Panc1 (cell line): ENCODE measurements at regions not wholly inside any gene's neighbourhood (a gene's known extent, or its start where the extent isn't known, plus 50 kb on each side); places are given as distances from the start of the nearest gene placed in this dataset.

ENCODE experiments used
- ATAC-seq: fragments of 200-7000 bp; cut with Tn5 transposase; 2 replicates; pipeline ENCODE4 v1.9.1; 2020; ENCODE audit warnings: mild to moderate bottlenecking, moderate library complexity
- BruUV-seq: library from RNA; stranded (reverse); fragments of 400-500 nt; replicated peaks from 2 replicates; lab custom pipeline; 2021; lab: Mats Ljungman, UMichigan
- CTCF ChIA-PET: fragments of 300-600 bp; sonication (Branson Sonifier 250); formaldehyde crosslinking; loops from one replicate; lab custom pipeline; 2022; ENCODE audit warnings: antibody characterized with exemption; lab: Charles Lee
- POLR2A ChIA-PET: fragments of 300-600 bp; sonication (Branson Sonifier 250); formaldehyde crosslinking; loops from one replicate; lab custom pipeline; 2022; ENCODE audit warnings: antibody characterized with exemption; lab: Charles Lee
- DNase-seq: peaks from one replicate; pipeline ENCODE4 v3.0.0-alpha.2; 2010; ENCODE audit warnings: low read depth, low spot score
- H3K27ac ChIP-seq: 2 replicates; pipeline ENCODE4 v1.5.1; 2011; ENCODE audit warnings: mild to moderate bottlenecking, low read length, inconsistent platforms
- H3K27me3 ChIP-seq: fragments of 200-500 bp; sonication (Bioruptor generic); 2 replicates; pipeline ENCODE4 v1.6.0; 2014; ENCODE audit warnings: low read length, inconsistent platforms; ENCODE audit not compliant: control insufficient read depth, insufficient read depth
- H3K36me3 ChIP-seq: fragments of 200-500 bp; sonication (Bioruptor generic); 2 replicates; pipeline ENCODE4 v1.5.1; 2014; ENCODE audit warnings: inconsistent platforms, mild to moderate bottlenecking, low read length, moderate library complexity; ENCODE audit not compliant: control insufficient read depth, insufficient read depth
- H3K4me1 ChIP-seq: 2 replicates; pipeline ENCODE4 v1.5.1; 2011; ENCODE audit warnings: inconsistent platforms, mild to moderate bottlenecking, low read length, moderate library complexity; ENCODE audit not compliant: control insufficient read depth, insufficient read depth
- H3K4me3 ChIP-seq, 2 experiments: 2 replicates each; pipeline ENCODE4 v1.5.1; 2011 to 2012; ENCODE audit warnings: low read depth in 2 of 2, low read length in 2 of 2, mild to moderate bottlenecking in 2 of 2, inconsistent platforms in 1 of 2, moderate library complexity in 1 of 2
- H3K9me3 ChIP-seq: fragments of 200-500 bp; sonication (Bioruptor generic); 2 replicates; pipeline ENCODE4 v1.5.1; 2014; ENCODE audit warnings: low read depth, mild to moderate bottlenecking, inconsistent platforms, low read length, moderate library complexity; ENCODE audit not compliant: control insufficient read depth, insufficient read depth
- POLR2AphosphoS5 ChIP-seq: IDR thresholded peaks from 2 replicates; pipeline ENCODE4 v1.6.1; 2012; ENCODE audit warnings: mild to moderate bottlenecking, low read depth, low read length, moderate library complexity
- REST ChIP-seq, 2 experiments: IDR thresholded peaks; 2 replicates each; pipeline ENCODE4 v1.6.1; 2011 to 2012; ENCODE audit warnings: low read depth in 2 of 2, control low read depth in 1 of 2, low read length in 1 of 2, mild to moderate bottlenecking in 1 of 2, moderate library complexity in 1 of 2; ENCODE audit not compliant: insufficient read depth in 1 of 2
- SIN3A ChIP-seq: IDR thresholded peaks from 2 replicates; pipeline ENCODE4 v1.6.1; 2012; ENCODE audit warnings: low read depth, mild to moderate bottlenecking, low read length, moderate library complexity, borderline replicate concordance; ENCODE audit not compliant: insufficient read depth
- TCF7L2 ChIP-seq: IDR thresholded peaks from 2 replicates; pipeline ENCODE4 v1.6.1; 2011; ENCODE audit warnings: mild to moderate bottlenecking, low read depth, low read length, inconsistent platforms
- in situ Hi-C: cut with HindIII; loops from 2 replicates; pipeline ENCODE4 v1.10.0; 2016; ENCODE audit warnings: low sequenced_read_pairs, low pct_unique_long_range_greater_than_20kb
- intact Hi-C: fragments of 100-400 bp; cut with micrococcal nuclease; formaldehyde crosslinking; loops from one replicate; pipeline ENCODE4 v1.10.0; 2022; ENCODE audit not compliant: unreplicated experiment
- TF ChIP-seq, protein P1 (sequence below): fragments of 450-650 bp; IDR thresholded peaks from 2 replicates; pipeline ENCODE4 v1.5.1; 2017; ENCODE audit warnings: mild to moderate bottlenecking

DNA sequence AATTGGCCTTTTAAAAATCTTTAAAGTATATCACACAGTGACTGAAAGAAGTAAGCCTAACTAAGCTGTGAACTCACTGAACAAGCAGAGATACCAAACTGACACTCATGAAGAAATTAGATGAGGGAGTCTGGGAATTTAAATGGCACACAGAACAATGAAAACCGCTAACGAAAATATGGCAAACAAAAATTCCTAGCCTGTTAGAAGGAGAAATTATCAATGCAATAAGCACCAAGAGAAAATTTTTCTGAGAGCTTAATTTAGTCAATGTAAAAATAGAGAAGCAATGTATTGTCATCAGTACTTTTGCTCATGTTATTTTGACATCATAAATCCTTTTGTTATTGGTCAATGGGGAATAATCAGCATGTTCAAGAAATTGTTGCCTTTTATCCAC, 291.1 kb upstream of the PDZRN3 start:
- ChIA-PET POLR2A (no interaction called here), CTCF (no interaction called here)
- no peaks in the 10 kb centered on the region for H3K4me1 ChIP-seq
- H3K27ac ChIP-seq: no peak overlapping the region
- H3K36me3 ChIP-seq: no peaks in the 10 kb centered on the region
- no TSS peak for BruUV-seq
- no peaks in the 10 kb centered on the region for H3K9me3 ChIP-seq
- DNase-seq (no peak), ATAC-seq (no peak)
- in situ Hi-C loops: no loop called here
- intact Hi-C loops: no loop called here
- H3K27me3 ChIP-seq: no peaks in the 10 kb centered on the region
- TF ChIP-seq REST (IDR thresholded peaks at IDR 0.05; ENCODE audit: insufficient read depth in 1 of 2, low read depth in 2 of 2, low read length in 1 of 2) (no peak), SIN3A (no peak), TCF7L2 (no peak), POLR2AphosphoS5 (no peak)
- TF ChIP-seq, protein P1, sequence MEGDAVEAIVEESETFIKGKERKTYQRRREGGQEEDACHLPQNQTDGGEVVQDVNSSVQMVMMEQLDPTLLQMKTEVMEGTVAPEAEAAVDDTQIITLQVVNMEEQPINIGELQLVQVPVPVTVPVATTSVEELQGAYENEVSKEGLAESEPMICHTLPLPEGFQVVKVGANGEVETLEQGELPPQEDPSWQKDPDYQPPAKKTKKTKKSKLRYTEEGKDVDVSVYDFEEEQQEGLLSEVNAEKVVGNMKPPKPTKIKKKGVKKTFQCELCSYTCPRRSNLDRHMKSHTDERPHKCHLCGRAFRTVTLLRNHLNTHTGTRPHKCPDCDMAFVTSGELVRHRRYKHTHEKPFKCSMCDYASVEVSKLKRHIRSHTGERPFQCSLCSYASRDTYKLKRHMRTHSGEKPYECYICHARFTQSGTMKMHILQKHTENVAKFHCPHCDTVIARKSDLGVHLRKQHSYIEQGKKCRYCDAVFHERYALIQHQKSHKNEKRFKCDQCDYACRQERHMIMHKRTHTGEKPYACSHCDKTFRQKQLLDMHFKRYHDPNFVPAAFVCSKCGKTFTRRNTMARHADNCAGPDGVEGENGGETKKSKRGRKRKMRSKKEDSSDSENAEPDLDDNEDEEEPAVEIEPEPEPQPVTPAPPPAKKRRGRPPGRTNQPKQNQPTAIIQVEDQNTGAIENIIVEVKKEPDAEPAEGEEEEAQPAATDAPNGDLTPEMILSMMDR: no peak
- H3K4me3 ChIP-seq: no peak overlapping the region

DNA sequence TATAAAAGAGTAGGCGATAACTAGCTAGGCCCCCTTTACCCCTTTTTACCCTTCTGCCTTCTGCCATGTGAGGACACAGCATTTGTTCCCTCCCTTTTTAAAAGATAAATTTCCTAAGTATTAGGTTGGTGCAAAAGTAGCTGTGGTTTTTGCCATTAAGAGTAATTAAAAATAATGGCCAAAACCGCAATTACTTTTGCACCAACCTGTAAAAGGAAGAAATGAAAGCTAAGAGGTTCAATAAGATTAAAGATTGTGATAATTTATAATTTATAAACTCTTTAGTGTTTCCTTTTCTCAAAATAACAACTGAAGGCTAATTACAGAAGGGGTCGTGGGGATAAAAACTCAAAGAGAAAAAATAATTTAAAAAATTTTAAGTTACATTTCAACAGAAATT, 283.5 kb upstream of the PDZRN3 start:
- no peaks in the 10 kb centered on the region for H3K27me3 ChIP-seq
- H3K9me3 ChIP-seq: no peaks in the 10 kb centered on the region
- no peaks in the 10 kb centered on the region for H3K4me1 ChIP-seq
- POLR2A ChIA-PET: no interaction called here
- ATAC-seq: no peak
- intact Hi-C loops (no loop called here), in situ Hi-C loops (no loop called here)
- DNase-seq: no peak
- no peak overlapping the region for H3K4me3 ChIP-seq
- TF ChIP-seq SIN3A: no peak
- TF ChIP-seq REST (IDR thresholded peaks at IDR 0.05; ENCODE audit: insufficient read depth in 1 of 2, low read depth in 2 of 2, low read length in 1 of 2): no peak
- TF ChIP-seq TCF7L2: no peak
- TF ChIP-seq POLR2AphosphoS5: no peak
- TF ChIP-seq, protein P1: no peak
- no peak overlapping the region for H3K27ac ChIP-seq
- no TSS peak for BruUV-seq
- CTCF ChIA-PET: interaction anchor here (0.6 kb wide), 1 partner anchor 105 kb away, joined by 3 read pairs; no protein-coding TSS in a partner anchor
- no peaks in the 10 kb centered on the region for H3K36me3 ChIP-seq
